Keratinocyte (primary cell): ENCODE measurements at regions not wholly inside any gene's neighbourhood (a gene's known extent, or its start where the extent isn't known, plus 50 kb on each side); places are given as distances from the start of the nearest gene placed in this dataset.

Experiments used
- DNase-seq: peaks from one replicate; pipeline ENCODE4 v3.0.0-alpha.2; 2011; ENCODE audit warnings: low read depth, missing footprints, low spot score
- FAIRE-seq: peaks from 2 replicates; lab custom pipeline; 2011; peaks lifted over from hg19 to GRCh38; lab: Jason Lieb, UNC
- H2AFZ ChIP-seq: 2 replicates; pipeline ENCODE4 v1.6.0; 2012; ENCODE audit warnings: low read length, control low read depth, inconsistent platforms; ENCODE audit not compliant: control insufficient read depth
- H3K27ac ChIP-seq: 2 replicates; pipeline ENCODE4 v1.5.1; 2011; ENCODE audit warnings: low read length; ENCODE audit not compliant: control insufficient read depth, insufficient read depth
- H3K27me3 ChIP-seq: 3 replicates; pipeline ENCODE4 v1.6.0; 2011; ENCODE audit warnings: low read length; ENCODE audit not compliant: control insufficient read depth, insufficient read depth; ENCODE audit errors: extremely low read depth
- H3K36me3 ChIP-seq, 2 experiments: 2 replicates in 1 of 2; 3 replicates in 1 of 2; pipeline ENCODE4 v1.5.1; 2011; ENCODE audit warnings: low read length in 2 of 2, mild to moderate bottlenecking in 1 of 2; ENCODE audit not compliant: control insufficient read depth in 2 of 2, insufficient read depth in 2 of 2; ENCODE audit errors: extremely low read depth in 1 of 2
- H3K4me1 ChIP-seq: 3 replicates; pipeline ENCODE4 v1.5.1; 2011; ENCODE audit warnings: low read length; ENCODE audit not compliant: control insufficient read depth, insufficient read depth; ENCODE audit errors: extremely low read depth
- H3K4me2 ChIP-seq: 3 replicates; pipeline ENCODE4 v1.6.0; 2011; ENCODE audit warnings: low read depth, low read length; ENCODE audit not compliant: control insufficient read depth, insufficient read depth; ENCODE audit errors: extremely low read depth
- H3K4me3 ChIP-seq, 3 experiments: fragments of 200-600 bp in 1 of 3; sonication (generic) in 1 of 3; 2 replicates in 2 of 3; 3 replicates in 1 of 3; pipeline ENCODE4 v1.5.1; 2011 to 2016; ENCODE audit warnings: low read length in 3 of 3, mild to moderate bottlenecking in 3 of 3, control low read depth in 2 of 3, inconsistent platforms in 1 of 3, low read depth in 1 of 3, mixed read lengths in 1 of 3, mixed run types in 1 of 3, moderate library complexity in 1 of 3; ENCODE audit not compliant: control insufficient read depth in 2 of 3, insufficient read depth in 2 of 3; ENCODE audit errors: extremely low read depth in 1 of 3
- H3K79me2 ChIP-seq: 2 replicates; pipeline ENCODE4 v1.6.0; 2012; ENCODE audit warnings: low read length; ENCODE audit not compliant: control insufficient read depth, insufficient read depth
- H3K9ac ChIP-seq: 3 replicates; pipeline ENCODE4 v1.6.0; 2011; ENCODE audit warnings: low read length; ENCODE audit not compliant: control insufficient read depth, insufficient read depth; ENCODE audit errors: extremely low read depth
- H3K9me1 ChIP-seq: 3 replicates; pipeline ENCODE4 v1.6.0; 2011; ENCODE audit warnings: low read length; ENCODE audit not compliant: control insufficient read depth, insufficient read depth; ENCODE audit errors: extremely low read depth
- H3K9me3 ChIP-seq: 2 replicates; pipeline ENCODE4 v1.5.1; 2012; ENCODE audit warnings: low read depth, low read length; ENCODE audit not compliant: control insufficient read depth
- H4K20me1 ChIP-seq: 3 replicates; pipeline ENCODE4 v1.6.0; 2011; ENCODE audit warnings: low read length; ENCODE audit not compliant: control insufficient read depth, insufficient read depth; ENCODE audit errors: extremely low read depth
- CTCF ChIP-seq, 3 experiments: IDR thresholded peaks in 1 of 3; conservative IDR thresholded peaks in 1 of 3; optimal IDR thresholded peaks in 1 of 3; 2 replicates in 2 of 3; 3 replicates in 1 of 3; pipeline versions ENCODE3 to v1.5.1; 2011; ENCODE audit warnings: low read length in 3 of 3, mild to moderate bottlenecking in 3 of 3, moderate library complexity in 2 of 3, control low read depth in 1 of 3, inconsistent platforms in 1 of 3; ENCODE audit not compliant: insufficient read depth in 2 of 3; ENCODE audit errors: extremely low read depth in 1 of 3
- EZH2 ChIP-seq: IDR thresholded peaks from one replicate; pipeline ENCODE4 v1.6.1; 2012; ENCODE audit warnings: inconsistent platforms, mild to moderate bottlenecking, low read length, moderate library complexity
- dilution Hi-C: fragments of 300-500 bp; cut with MboI; formaldehyde crosslinking; loops from one replicate; pipeline ENCODE4 v1.7.0; 2020; ENCODE audit warnings: low sequenced_read_pairs; ENCODE audit not compliant: extremely low pct_ligation_motif_present

DNA sequence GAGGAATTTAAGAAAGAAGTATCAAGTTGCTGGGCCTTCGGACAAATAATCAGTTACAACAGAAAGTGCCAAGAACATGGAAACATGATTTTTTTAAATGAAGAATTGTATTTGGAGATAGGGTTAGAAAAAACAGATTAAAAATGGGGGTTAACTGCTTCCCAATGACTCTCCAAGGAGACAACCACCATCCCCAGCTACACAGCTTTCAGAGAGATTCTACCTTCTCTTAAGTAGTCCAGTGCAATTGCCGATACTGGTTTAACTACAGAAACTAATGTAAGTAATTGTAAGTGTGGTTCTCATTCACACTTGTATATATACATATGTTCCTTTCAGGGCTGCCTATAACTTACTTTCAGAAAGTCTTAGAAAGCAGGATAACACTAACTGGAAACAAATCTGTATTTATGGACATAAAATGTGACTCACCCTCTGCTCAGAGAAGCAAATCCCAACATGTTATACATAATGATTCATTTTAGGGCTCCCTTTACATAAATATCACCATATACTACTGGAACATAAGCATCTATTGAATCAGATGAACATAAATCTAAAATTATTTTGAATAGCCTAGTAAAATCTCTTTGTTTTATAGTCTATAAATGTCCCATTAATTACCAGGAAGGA, 248.9 kb upstream of the UGT8 start:
- Histone ChIP-seq H3K4me2 (peak overlapping the region; percentile 35), H2AFZ (peak overlapping the region; percentile 52), H3K9me1 (no peaks in the 10 kb centered on the region), H3K9me3 (no peaks in the 10 kb centered on the region), H3K36me3 (no peaks in the 10 kb centered on the region), H3K4me1 (peaks cover 7% of the 10 kb centered on the region), H3K27me3 (no peaks in the 10 kb centered on the region), H3K9ac (no peak overlapping the region), H3K79me2 (no peaks in the 10 kb centered on the region), H3K4me3 (no peak overlapping the region), H4K20me1 (no peaks in the 10 kb centered on the region), H3K27ac (peak overlapping the region; percentile 25)
- FAIRE-seq (peak; percentile 84), DNase-seq (no peak)
- no peak for TF ChIP-seq EZH2
- no peak for TF ChIP-seq CTCF (optimal IDR thresholded peaks at IDR 0.05 in 1 of 3, IDR thresholded peaks at IDR 0.05 in 1 of 3, conservative IDR thresholded peaks at IDR 0.05 in 1 of 3; ENCODE audit: extremely low read depth in 1 of 3, insufficient read depth in 2 of 3, low read length in 3 of 3)
- dilution Hi-C loops, result no loop called here

GRCh38 chr4:114358901-114359300, 239.7 kb upstream of the UGT8 start:
- H3K4me3 ChIP-seq, result no peak overlapping the region
- no peaks in the 10 kb centered on the region for H3K36me3 ChIP-seq
- no peak overlapping the region for H3K9ac ChIP-seq
- no peak for DNase-seq
- H3K9me1 ChIP-seq, result no peaks in the 10 kb centered on the region
- H3K9me3 ChIP-seq, result no peaks in the 10 kb centered on the region
- dilution Hi-C loops, result no loop called here
- no peak overlapping the region for H3K27ac ChIP-seq
- H3K27me3 ChIP-seq, result no peaks in the 10 kb centered on the region
- FAIRE-seq, result no peak
- H3K4me1 ChIP-seq, result no peaks in the 10 kb centered on the region
- no peak overlapping the region for H2AFZ ChIP-seq
- no peaks in the 10 kb centered on the region for H4K20me1 ChIP-seq
- H3K4me2 ChIP-seq, result no peak overlapping the region
- no peaks in the 10 kb centered on the region for H3K79me2 ChIP-seq
- TF ChIP-seq CTCF (optimal IDR thresholded peaks at IDR 0.05 in 1 of 3, IDR thresholded peaks at IDR 0.05 in 1 of 3, conservative IDR thresholded peaks at IDR 0.05 in 1 of 3; ENCODE audit: extremely low read depth in 1 of 3, insufficient read depth in 2 of 3, low read length in 3 of 3), result no peak
- no peak for TF ChIP-seq EZH2
